ENCODE measurements at regions not wholly inside any gene's neighbourhood (a gene's known extent, or its start where the extent isn't known, plus 50 kb on each side); places are given as distances from the start of the nearest gene placed in this dataset.

DNA sequence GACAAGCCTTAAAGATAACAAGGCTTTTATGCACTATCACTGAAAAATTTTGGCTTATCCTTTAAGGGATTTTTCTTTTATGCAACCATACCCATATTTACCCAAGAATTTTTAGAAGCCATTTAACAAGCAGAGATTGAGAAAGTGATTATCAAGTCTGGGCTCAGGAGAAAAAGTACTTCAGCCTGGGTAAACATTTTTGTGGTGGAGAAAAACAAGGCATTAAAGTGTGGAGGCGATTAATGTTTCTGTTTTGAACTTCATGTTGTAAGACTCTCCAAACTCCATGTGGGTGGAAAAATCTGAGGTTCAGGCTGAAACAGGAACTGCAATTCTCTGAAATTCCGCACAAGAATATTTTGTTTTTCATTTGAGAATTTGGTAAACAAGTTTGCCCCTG, 260.4 kb upstream of the KCNMB2 start:
- no peak for TF ChIP-seq SPI1 (IDR thresholded peaks at IDR 0.05; ENCODE audit: low read depth, low read length)
- TF ChIP-seq POLR2A (IDR thresholded peaks at IDR 0.05; ENCODE audit: low read depth, low read length): no peak
- no peak for TF ChIP-seq PAX5 (IDR thresholded peaks at IDR 0.05; ENCODE audit: insufficient read depth, low read length, severe bottlenecking)
- no peak for TF ChIP-seq POU2F2 (IDR thresholded peaks at IDR 0.05; ENCODE audit: low read depth, low read length)
- TF ChIP-seq POLR2AphosphoS5 (IDR thresholded peaks at IDR 0.05; ENCODE audit: low read depth, low read length): no peak
- no peak for TF ChIP-seq TAF1 (IDR thresholded peaks at IDR 0.05; ENCODE audit: low read depth, low read length)
- no peak for DNase-seq (ENCODE audit: insufficient read length, low spot score)
- no peak for FAIRE-seq

DNA sequence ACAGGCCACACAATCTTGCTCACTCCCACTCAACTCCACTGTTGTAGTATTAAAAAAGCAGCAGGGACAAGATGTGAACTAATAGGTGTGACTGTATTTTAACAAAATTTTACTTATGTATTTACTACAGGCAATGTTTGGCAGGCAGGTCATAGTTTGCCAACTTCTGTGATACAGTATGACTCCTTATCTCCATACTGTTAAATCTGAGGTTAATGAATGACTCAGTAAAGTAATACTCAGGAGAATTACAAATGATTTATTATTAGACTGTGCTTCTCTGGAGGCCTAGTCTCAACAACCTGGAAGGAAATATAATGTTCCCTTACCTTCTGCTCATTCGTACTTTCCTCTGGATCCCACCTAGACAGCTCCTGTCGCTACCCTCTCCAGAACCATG, 258.6 kb upstream of the KCNMB2 start:
- DNase-seq (ENCODE audit: insufficient read length, low spot score): no peak
- FAIRE-seq: no peak
- TF ChIP-seq POLR2A (IDR thresholded peaks at IDR 0.05; ENCODE audit: low read depth, low read length) (no peak), SPI1 (IDR thresholded peaks at IDR 0.05; ENCODE audit: low read depth, low read length) (no peak), POLR2AphosphoS5 (IDR thresholded peaks at IDR 0.05; ENCODE audit: low read depth, low read length) (no peak), POU2F2 (IDR thresholded peaks at IDR 0.05; ENCODE audit: low read depth, low read length) (no peak), TAF1 (IDR thresholded peaks at IDR 0.05; ENCODE audit: low read depth, low read length) (no peak), PAX5 (IDR thresholded peaks at IDR 0.05; ENCODE audit: insufficient read depth, low read length, severe bottlenecking) (no peak)

- TF ChIP-seq TAF1 (IDR thresholded peaks at IDR 0.05; ENCODE audit: low read depth, low read length) (no peak), POLR2AphosphoS5 (IDR thresholded peaks at IDR 0.05; ENCODE audit: low read depth, low read length) (no peak), POU2F2 (IDR thresholded peaks at IDR 0.05; ENCODE audit: low read depth, low read length) (no peak), POLR2A (IDR thresholded peaks at IDR 0.05; ENCODE audit: low read depth, low read length) (no peak), PAX5 (IDR thresholded peaks at IDR 0.05; ENCODE audit: insufficient read depth, low read length, severe bottlenecking) (no peak), SPI1 (IDR thresholded peaks at IDR 0.05; ENCODE audit: low read depth, low read length) (no peak)
These were observed 252.7 kb upstream of the KCNMB2 start for GRCh38 chr3:178283561-178283960.

GRCh38 chr3:178284181-178284580, 252.1 kb upstream of the KCNMB2 start:
- DNase-seq (ENCODE audit: insufficient read length, low spot score): no peak
- TF ChIP-seq PAX5 (IDR thresholded peaks at IDR 0.05; ENCODE audit: insufficient read depth, low read length, severe bottlenecking) (no peak), POU2F2 (IDR thresholded peaks at IDR 0.05; ENCODE audit: low read depth, low read length) (no peak), POLR2AphosphoS5 (IDR thresholded peaks at IDR 0.05; ENCODE audit: low read depth, low read length) (no peak), SPI1 (IDR thresholded peaks at IDR 0.05; ENCODE audit: low read depth, low read length) (no peak), TAF1 (IDR thresholded peaks at IDR 0.05; ENCODE audit: low read depth, low read length) (no peak), POLR2A (IDR thresholded peaks at IDR 0.05; ENCODE audit: low read depth, low read length) (no peak)
- no peak for FAIRE-seq

More at GRCh38 chr3:178283561-178283960, 252.7 kb upstream of the KCNMB2 start:
- no peak for DNase-seq (ENCODE audit: insufficient read length, low spot score)
- FAIRE-seq: no peak

DNA sequence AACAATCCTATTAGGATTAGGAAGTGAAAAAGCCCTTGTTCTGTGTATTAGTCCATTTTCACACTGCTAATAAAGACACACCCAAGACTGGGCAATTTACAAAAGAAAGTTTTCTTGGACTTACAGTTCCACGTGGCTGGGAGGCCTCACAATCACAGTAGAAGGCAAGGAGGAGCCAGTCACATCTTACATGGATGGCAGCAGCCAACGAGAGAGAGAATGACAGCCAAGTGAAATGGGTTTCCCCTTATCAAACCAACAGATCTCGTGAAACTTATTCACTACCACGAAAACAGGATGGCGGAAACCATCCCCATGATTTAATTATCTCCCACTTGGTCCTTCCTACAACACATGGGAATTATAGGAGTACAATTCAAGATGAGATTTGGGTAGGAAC, 248.2 kb upstream of the KCNMB2 start:
- TF ChIP-seq POU2F2 (IDR thresholded peaks at IDR 0.05; ENCODE audit: low read depth, low read length) (no peak), TAF1 (IDR thresholded peaks at IDR 0.05; ENCODE audit: low read depth, low read length) (no peak), POLR2A (IDR thresholded peaks at IDR 0.05; ENCODE audit: low read depth, low read length) (no peak)
- FAIRE-seq: no peak

GRCh38 chr3:178289544-178290160, 246.6 kb upstream of the KCNMB2 start:
- DNase-seq (ENCODE audit: insufficient read length, low spot score): no peak
- FAIRE-seq: no peak
- no peak for TF ChIP-seq SPI1 (IDR thresholded peaks at IDR 0.05; ENCODE audit: low read depth, low read length)
- no peak for TF ChIP-seq POU2F2 (IDR thresholded peaks at IDR 0.05; ENCODE audit: low read depth, low read length)
- no peak for TF ChIP-seq POLR2AphosphoS5 (IDR thresholded peaks at IDR 0.05; ENCODE audit: low read depth, low read length)
- TF ChIP-seq POLR2A (IDR thresholded peaks at IDR 0.05; ENCODE audit: low read depth, low read length): no peak
- TF ChIP-seq PAX5 (IDR thresholded peaks at IDR 0.05; ENCODE audit: insufficient read depth, low read length, severe bottlenecking): no peak
- no peak for TF ChIP-seq TAF1 (IDR thresholded peaks at IDR 0.05; ENCODE audit: low read depth, low read length)

More for the DNA sequence above, 248.2 kb upstream of the KCNMB2 start:
- no peak for DNase-seq (ENCODE audit: insufficient read length, low spot score)

DNA sequence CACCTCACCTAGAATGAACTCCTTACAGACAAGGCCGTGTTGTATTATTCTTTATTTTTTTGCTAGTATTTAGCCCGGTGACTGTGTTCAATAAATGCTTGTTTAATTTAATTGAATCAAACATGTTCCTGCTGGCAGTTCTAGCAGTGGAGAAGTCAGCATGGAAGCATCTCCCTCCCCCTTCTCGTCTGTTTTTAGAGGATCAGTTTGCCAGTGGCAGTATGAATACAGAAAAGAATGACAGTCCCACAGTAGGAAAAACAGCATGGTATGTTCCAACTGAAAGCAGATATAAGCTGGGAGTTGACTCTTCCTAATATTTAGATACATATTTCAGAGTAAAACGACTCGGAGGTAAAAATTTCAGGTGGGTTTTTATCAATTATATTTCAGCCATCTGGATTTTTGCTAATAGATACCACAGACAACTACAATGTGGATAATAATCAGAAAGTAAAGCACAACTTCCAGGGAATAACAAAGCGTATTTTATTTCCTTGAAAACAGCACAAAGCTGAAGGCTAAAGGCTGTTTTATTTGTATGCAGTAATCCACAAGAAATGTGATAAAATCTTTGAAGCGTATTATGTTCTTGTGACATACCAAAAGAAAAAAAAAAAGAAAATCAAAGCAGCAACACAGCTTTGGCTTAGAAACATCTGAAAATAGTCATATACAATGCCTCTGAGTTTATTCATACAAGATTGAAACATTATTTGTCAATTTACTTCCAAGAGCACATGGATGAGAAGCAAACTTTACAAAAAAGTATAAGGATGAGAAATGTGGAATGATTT, 244.5 kb upstream of the KCNMB2 start:
- FAIRE-seq: no peak

GRCh38 chr3:178295292-178295912, 240.8 kb upstream of the KCNMB2 start:
- no peak for TF ChIP-seq TAF1 (IDR thresholded peaks at IDR 0.05; ENCODE audit: low read depth, low read length)
- TF ChIP-seq POU2F2 (IDR thresholded peaks at IDR 0.05; ENCODE audit: low read depth, low read length): no peak
- TF ChIP-seq POLR2AphosphoS5 (IDR thresholded peaks at IDR 0.05; ENCODE audit: low read depth, low read length): no peak
- TF ChIP-seq PAX5 (IDR thresholded peaks at IDR 0.05; ENCODE audit: insufficient read depth, low read length, severe bottlenecking): no peak
- no peak for TF ChIP-seq POLR2A (IDR thresholded peaks at IDR 0.05; ENCODE audit: low read depth, low read length)
- TF ChIP-seq SPI1 (IDR thresholded peaks at IDR 0.05; ENCODE audit: low read depth, low read length): no peak
- FAIRE-seq (no peak), DNase-seq (ENCODE audit: insufficient read length, low spot score) (no peak)

More for the DNA sequence above, 244.5 kb upstream of the KCNMB2 start:
- TF ChIP-seq SPI1 (IDR thresholded peaks at IDR 0.05; ENCODE audit: low read depth, low read length): no peak
- TF ChIP-seq PAX5 (IDR thresholded peaks at IDR 0.05; ENCODE audit: insufficient read depth, low read length, severe bottlenecking): no peak
- TF ChIP-seq POLR2A (IDR thresholded peaks at IDR 0.05; ENCODE audit: low read depth, low read length): no peak
- no peak for TF ChIP-seq POLR2AphosphoS5 (IDR thresholded peaks at IDR 0.05; ENCODE audit: low read depth, low read length)
- no peak for TF ChIP-seq POU2F2 (IDR thresholded peaks at IDR 0.05; ENCODE audit: low read depth, low read length)
- TF ChIP-seq TAF1 (IDR thresholded peaks at IDR 0.05; ENCODE audit: low read depth, low read length): no peak
- DNase-seq (ENCODE audit: insufficient read length, low spot score): no peak

DNA sequence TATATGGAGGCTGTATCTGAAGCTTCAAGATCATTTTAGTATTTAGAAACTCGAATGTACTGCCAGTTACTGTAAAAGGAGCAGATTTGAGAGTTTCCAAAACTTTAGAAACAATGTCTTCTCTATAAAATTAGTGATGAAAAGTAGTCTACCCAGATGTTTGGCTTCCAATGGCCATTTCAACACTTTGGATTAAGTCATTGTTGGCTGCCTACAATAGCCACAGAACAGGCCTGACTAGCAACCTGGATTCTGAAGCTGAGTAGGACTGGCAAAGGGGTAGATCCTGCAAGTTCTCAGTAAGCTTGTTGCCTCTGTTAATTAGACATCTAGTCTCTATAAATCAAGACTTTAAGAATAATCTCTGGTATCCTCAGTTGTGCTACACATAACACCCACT, 239.0 kb upstream of the KCNMB2 start:
- FAIRE-seq (no peak), DNase-seq (ENCODE audit: insufficient read length, low spot score) (no peak)
- TF ChIP-seq POLR2AphosphoS5 (IDR thresholded peaks at IDR 0.05; ENCODE audit: low read depth, low read length): no peak
- TF ChIP-seq TAF1 (IDR thresholded peaks at IDR 0.05; ENCODE audit: low read depth, low read length): no peak
- TF ChIP-seq SPI1 (IDR thresholded peaks at IDR 0.05; ENCODE audit: low read depth, low read length): no peak
- no peak for TF ChIP-seq POU2F2 (IDR thresholded peaks at IDR 0.05; ENCODE audit: low read depth, low read length)
- no peak for TF ChIP-seq POLR2A (IDR thresholded peaks at IDR 0.05; ENCODE audit: low read depth, low read length)
- no peak for TF ChIP-seq PAX5 (IDR thresholded peaks at IDR 0.05; ENCODE audit: insufficient read depth, low read length, severe bottlenecking)

Measured in GM12891 (cell line).